ENCODE measurements at regions not wholly inside any gene's neighbourhood (a gene's known extent, or its start where the extent isn't known, plus 50 kb on each side); places are given as distances from the start of the nearest gene placed in this dataset.

DNA sequence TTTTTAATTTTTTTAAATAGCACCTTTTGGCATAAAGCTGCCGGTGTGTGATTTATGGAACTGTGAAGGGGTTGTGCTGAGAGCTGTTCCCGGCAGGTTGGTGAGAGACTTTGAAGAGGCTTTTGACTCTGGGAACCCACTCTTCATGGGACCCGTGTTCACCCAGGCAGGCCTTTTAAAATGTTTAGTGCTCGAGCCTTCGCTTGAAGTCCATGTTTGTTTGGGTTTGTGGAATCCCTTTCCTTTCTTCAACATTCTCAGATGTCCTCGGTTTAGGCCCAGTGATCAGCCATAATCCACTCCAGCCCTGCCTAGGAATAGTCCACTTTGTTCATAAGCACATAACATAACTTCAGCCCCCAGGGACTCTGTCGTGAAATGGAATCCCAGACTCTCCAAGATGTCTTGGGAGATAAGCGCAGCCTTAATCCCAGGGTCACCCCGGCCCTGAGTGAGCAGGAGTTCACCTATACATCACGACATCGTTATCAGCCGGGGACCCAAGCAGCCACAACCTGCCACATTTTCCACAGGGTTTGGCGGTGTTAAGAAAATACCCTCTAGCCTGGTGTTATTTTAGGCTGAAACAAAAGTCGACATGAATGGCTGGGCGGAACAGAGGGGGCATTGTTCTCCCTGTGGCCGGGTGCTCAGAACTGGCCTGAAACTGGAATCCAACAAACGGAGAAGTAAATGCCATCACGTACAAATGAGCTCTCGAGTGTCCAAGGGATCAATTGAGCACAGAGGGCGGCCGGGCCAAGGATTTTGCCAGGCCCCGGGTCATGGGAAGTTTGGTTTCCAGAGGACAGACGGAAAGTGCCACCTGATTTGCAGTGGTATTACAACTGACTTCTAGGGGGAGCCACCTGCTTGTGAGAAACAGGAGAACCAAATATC is 145.7 kb upstream of the IRX3 start:
- DNase-seq = no peak

DNA sequence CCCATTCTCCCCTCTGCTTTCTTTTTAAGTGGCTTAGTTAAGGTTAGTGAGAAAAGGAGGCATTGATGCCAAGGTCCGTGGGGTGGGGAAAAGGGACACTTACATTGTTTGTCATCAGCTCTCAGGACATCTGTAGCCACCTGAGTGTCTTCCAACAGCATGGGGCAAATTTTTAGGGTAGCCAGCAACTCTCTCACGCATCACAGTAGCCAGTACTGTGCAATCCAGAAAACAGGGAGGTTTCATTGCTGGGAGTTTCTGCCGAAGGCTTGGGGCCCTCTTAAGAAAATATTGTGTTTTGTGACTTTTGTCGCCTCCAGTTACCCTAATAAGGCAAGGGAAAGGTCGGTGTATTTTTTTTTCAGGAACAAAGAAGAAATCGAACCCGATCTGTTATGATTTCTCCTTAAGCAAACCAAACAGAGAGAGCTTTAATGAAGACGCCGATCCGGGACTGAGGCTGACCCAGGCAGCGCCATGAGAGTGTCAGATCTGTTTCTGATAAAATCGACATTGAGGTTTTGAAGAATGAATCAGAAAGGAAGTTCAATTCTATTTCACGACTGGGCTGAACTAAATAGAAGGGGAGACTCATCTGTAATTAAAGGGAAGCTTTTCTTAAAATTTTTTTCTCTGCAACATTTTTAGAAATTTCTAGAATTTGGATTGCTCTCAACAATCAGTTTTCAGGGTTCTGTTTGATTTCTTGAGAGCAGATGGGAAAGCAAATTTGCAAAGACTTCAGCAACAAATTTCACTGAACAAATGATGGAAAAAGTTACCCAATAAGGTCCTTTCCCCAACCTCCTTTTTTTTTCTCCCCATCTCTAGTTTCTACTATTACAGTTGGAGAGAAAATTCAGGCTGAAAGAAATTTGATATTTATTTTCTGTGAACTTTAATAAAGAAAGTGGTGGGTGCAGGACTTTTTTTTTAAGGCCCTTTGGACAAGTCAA is 144.7 kb upstream of the IRX3 start:
- no peak for DNase-seq

GRCh38 chr16:54430491-54431030 is 144.0 kb upstream of the IRX3 start:
- DNase-seq = no peak

- DNase-seq = no peak
Observed at GRCh38 chr16:54429029-54429428, 142.4 kb upstream of the IRX3 start.

DNA sequence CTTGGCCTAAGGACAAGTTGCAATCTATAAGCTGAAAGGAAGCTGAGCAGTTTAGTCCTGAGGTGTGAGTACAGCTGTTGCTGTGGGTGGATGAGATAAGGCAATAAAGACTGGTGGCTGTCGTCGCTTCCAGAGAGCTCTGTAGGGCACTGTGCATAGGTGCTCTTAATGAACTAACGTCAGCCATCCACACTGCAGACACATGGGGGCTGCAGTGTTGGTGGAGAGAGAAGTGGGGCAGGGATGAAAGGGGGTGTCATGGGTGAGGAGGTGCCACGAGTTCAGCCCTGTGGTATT is 139.9 kb upstream of the IRX3 start:
- no peak for DNase-seq

DNA sequence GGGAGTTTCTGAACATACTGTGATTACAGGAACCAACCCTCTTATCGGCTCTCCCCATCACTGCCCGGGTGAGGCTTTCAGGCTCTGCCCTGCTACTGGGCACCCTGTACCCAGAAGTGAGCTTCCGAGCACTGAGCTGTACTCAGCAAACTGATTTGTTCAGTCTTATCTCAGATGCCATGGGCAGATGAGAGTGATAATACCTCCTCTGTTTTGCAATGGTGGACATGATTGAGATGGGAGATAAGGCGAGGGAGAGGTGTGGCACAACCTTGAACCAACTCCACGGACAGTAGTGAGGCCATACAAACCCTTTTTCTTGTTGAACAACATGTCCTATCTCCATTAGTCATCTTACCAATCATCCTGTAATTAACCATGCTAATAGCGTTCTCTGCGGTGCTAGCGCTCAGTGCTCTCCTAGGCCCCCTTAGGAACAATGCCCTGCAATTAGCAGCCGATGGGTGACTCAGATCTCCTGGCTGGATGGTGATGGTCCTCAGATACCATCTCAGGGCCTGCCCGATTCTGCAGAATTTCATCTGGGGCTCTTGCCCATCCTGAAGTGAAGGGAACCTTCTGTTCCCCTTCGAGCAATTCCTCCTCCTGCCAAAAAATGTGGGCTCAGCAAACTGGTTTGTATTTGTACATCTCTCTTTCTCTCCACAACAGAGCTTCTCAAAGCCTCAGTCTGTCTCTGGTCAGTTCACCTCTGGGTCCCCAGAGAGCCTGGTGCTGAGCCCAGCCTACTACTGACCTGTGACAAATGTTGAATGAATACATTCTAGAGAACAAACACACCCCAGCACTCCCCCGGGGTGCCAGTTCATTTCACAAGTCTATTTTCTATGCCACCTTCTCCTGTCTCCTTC is 139.3 kb upstream of the IRX3 start:
- no peak for DNase-seq

- no peak for DNase-seq
Observed at GRCh38 chr16:54425068-54425467, 138.5 kb upstream of the IRX3 start.

DNA sequence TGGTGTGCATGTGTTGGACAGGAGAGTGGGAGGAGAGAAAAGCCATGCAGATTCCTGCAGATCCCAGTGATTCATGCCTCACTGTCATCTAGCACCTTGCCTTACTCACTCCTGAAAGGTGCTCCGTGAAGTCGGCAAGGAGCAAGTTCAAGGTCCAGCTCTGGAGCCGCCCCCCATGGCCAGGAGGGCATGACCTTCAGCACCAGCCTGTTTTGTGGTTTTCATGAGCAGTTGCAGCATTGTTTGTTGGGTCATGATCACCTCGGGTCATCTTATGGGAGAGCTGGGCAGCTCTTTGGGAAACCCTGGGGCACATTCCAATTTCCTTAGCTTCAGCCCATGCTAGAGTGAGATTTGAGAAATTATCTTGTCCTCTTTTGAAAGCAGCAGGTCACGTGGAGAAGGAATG is 137.5 kb upstream of the IRX3 start:
- no peak for DNase-seq

- no peak for DNase-seq
Observed at GRCh38 chr16:54422569-54422978, 136.0 kb upstream of the IRX3 start.

DNA sequence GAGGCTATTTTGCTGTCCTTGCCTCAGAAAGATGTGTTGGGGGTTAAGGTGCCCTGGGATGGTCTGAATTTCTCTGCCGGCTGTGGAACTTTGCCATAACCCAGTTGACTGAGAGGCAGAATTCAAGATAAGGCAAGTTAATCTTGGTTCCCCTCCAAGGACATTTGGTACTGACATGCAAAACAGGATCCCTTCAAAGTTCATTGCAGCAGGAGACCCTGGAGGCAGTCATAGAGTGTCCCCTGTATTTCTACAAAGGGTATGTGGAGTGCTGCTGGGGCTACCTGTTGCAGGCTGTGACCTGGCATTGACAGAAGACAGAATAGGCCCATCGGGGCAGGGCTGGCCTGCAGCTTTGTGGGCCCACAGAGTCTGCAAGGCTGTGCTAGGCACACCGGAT is 135.6 kb upstream of the IRX3 start:
- no peak for DNase-seq

- DNase-seq = no peak
Observed at GRCh38 chr16:54421220-54421619, 134.6 kb upstream of the IRX3 start.

- no peak for DNase-seq
Observed at GRCh38 chr16:54418903-54419302, 132.3 kb upstream of the IRX3 start.

GRCh38 chr16:54417384-54417783 is 130.8 kb upstream of the IRX3 start:
- no peak for DNase-seq

DNA sequence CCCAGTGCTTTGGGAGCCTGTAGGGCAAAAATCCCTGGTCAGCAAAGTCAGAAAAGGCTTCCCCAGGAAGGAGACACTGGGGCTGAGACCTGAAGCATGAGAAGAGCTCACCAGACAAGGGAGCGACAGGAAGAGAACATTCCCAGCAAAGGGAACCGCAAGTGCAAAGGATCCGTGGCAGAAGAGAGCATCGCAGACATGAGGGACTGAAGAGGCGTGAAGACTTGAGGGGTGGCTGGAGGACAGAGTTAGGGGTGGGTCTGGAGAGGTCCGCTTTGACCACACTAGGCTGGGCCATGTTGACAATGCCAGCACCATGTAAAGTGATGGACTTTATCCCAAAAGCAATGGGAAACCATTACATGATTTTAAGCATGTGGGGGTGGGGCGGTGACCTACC is 128.1 kb upstream of the IRX3 start:
- no peak for DNase-seq

GRCh38 chr16:54412777-54413455 is 126.3 kb upstream of the IRX3 start:
- DNase-seq = no peak

- DNase-seq = no peak
Observed at GRCh38 chr16:54412037-54412436, 125.5 kb upstream of the IRX3 start.

DNA sequence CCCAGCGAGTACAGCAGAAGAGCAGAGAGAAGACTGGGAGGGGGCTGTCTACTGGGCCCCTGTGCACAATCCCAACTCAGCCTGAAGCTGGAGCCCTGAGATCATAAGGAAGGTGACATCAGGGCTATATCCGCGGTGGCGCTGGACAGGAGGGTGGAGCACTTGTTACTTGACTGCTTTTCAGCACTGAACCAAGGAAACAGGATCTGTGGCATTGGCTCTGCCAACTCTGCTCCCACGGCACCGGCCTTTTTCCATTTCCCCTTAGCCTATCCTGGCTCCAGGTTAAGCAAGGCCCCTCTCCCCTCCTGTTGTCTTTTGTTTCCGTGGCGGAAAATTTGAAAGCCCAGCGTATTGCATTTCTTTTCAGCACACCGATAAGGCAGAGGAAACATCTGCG is 125.0 kb upstream of the IRX3 start:
- DNase-seq = no peak

- DNase-seq = no peak
Observed at GRCh38 chr16:54409982-54410381, 123.4 kb upstream of the IRX3 start.

DNA sequence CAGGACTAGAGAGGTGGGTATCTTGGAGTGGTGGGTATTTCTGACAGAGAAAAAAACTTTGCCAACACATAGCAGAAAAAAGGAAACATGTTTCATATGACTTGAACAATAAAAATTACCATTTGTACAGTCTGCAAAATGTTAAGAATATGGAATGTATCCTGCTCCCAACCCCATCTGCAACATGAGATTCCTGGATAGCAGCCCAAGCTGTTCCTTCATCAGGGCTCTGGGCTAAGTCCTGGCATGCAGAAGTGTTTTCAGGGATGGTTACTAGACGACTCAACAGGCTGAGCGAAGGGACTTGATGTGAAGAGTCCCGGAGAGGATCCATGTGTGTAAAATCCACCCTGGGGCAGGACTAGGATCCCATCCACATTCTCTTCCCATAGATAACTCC is 121.0 kb upstream of the IRX3 start:
- no peak for DNase-seq

DNA sequence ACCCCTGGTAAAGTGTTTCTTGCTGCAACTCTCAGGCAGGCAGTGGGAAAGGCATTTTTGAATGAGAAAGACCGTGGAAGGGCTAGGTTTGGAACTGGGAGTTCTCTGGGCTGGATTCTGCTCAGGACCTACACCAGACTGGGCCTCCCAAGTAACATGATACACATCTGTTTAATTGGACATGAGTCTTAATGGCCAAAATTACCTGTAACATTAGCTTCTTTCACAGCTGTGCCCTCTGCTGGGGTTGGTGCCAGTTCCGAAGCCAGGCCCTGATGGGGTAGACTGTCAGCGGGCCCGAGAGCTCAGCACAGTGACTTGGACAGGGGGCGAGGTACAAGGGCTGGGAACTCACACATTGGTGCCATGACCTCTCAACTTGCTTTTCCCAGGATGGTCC is 118.9 kb upstream of the IRX3 start:
- DNase-seq = no peak

DNA sequence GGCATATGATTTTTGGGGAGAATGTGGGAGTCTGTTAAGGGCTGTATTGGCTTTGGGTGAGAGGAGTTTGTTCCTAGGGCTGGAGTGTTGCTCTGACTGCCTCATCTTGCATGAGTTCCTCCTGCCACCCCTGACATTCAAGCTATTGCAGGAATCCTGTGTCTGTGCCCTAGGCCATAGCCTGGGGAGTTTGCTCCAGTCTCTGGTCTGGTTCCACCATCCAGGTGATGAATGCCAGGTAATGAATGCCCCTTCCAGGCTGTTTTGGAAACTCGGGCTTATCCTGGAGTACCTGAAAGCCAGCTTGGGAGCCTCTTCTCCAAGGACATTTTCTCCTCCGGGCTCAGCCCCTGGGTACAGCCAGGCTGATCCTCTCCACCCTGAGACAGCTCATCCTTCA is 117.0 kb upstream of the IRX3 start:
- DNase-seq = no peak

GRCh38 chr16:54402873-54403272 is 116.3 kb upstream of the IRX3 start:
- DNase-seq = no peak
